Activated CD4-positive, CD25-positive, alpha-beta regulatory T cell treated with anti-CD3 and anti-CD28 coated beads, Interleukin-2, amount 50 U/mL, for 16 hours (primary cell): ENCODE measurements at regions not wholly inside any gene's neighbourhood (a gene's known extent, or its start where the extent isn't known, plus 50 kb on each side); places are given as distances from the start of the nearest gene placed in this dataset.

Experiments
- DNase-seq: peaks from one replicate; pipeline ENCODE4 v3.0.0-alpha.2; 2020; ENCODE audit warnings: low read depth, low spot score

- DNase-seq: no peak
These were observed 252.4 kb upstream of the SLIT2 start for GRCh38 chr4:19999276-19999675.

- no peak for DNase-seq
These were observed 258.5 kb upstream of the SLIT2 start for GRCh38 chr4:19993242-19993641.

DNA sequence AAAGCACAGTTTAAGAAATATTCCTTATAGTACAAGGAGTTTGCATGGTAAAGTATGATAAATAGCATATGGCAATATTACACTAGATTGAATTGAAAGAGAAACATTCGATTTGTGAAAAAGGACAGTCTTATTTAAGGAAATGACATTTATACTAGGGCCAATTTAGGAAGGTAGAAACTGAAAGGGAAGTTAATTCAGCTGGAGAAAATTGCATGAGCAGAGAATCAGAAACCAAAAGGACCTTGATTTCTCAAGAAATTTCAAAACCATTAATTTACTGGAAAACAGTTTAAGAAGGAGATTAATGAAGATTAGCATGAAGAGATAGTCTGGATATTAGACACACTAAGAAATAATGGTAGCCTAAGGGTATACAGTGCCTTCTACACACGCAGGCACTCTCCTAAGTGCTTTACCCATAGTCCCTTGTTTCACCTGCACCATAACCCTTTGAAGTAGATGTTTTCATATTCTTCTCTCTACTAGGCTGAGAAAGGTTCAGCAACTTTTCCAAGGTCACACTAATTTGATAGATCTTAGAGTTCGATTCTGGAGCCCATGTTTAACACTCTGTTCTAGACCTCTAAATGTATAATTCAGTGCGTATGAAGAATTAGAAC lies 259.1 kb upstream of the SLIT2 start:
- no peak for DNase-seq

- no peak for DNase-seq
These were observed 264.0 kb upstream of the SLIT2 start for GRCh38 chr4:19987746-19988145.

DNA sequence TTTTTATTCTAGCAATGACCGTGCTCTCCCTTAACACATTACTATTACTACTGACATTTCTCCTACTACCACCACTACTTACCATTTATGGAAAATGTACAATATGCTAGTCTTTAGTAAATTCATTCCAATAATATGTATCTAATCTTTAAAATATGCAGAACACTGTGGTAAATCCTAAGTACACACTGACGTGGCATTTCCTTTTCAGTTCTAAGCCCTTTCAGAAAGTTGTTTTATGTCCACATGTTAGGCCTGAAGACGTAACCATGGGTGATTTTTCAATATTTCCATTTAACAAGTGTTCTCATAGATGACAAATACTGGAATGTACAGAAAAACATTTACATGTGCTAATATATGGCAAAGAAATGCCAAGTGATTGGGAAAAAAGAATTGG lies 268.6 kb upstream of the SLIT2 start:
- no peak for DNase-seq

DNA sequence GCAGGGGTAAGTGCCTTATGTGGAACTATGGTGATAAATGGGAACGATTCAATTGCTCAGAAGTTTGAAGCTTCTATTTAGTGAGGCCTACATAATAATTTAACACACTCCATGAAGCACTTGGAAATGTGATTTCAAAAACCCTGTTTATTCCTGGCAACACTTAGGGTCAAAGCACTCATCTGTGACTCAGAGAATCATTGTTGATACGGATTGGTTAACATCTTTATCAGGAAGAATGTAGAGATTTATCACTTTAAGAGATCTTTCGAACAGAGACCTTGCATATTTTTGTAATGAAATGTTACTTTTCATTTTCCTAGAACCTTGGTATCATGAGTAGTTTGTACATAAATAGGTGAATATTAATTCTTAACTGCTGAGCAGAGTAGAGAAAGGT lies 269.1 kb upstream of the SLIT2 start:
- no peak for DNase-seq

GRCh38 chr4:19971829-19972228 lies 279.9 kb upstream of the SLIT2 start:
- no peak for DNase-seq

DNA sequence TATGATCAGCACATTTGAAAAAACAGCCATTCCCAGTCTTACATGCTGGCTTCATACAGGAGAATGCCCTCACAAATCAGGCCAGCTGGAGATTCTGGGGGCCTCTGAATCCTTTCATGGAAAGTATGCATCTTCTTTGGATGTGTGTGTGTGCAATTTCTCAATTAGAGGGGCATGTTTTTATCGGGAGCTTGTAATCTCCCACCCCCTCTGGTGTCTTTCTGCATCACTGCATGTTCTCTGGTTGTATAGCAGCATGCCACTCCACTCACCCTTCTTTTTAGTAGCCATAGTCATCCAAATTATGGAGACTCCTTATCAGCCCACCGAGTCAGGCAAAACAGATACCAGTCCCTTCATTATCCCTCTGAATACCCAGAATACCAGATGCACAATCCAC lies 282.2 kb upstream of the SLIT2 start:
- no peak for DNase-seq

DNA sequence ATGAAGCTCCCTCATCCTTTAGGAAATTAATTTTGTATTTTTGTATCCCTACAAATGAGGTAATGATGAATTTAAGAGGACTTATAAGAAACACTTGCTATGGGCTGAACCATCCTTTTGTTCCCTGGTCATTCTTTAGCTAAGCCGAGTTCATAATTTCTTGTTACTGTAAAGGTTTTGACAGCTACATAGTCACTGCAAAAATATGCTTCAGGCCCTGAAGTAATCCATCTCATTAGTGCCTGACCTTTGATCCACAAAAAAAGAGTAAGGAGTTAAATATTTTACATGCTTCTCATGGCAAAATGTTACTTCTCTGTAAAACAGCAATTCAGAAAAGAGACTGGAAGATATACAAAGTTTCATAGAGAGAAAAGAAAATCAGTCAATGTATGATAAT lies 290.6 kb upstream of the SLIT2 start:
- no peak for DNase-seq

GRCh38 chr4:19958848-19959247 lies 292.9 kb upstream of the SLIT2 start:
- DNase-seq: no peak

- no peak for DNase-seq
These were observed 304.4 kb upstream of the SLIT2 start for GRCh38 chr4:19947349-19947748.

DNA sequence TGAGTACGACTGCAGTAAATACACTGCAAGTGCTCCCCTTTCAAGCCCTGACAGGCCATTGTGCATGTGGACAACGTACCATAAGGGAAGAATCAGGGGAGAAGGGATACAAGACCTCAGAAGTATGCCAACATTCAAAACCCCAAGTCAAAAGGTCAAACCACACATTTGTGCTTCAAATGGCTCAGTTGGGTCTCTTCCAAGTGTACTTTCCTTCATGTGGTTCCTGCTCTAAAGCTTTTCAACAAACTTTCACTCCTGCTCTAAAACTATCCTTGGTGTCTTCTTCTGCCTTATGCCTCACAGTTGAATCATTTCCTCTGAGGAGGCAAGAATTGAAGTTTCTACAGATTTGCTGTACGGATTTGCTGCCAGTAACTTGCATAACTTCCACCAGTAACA lies 305.7 kb upstream of the SLIT2 start:
- DNase-seq: no peak

DNA sequence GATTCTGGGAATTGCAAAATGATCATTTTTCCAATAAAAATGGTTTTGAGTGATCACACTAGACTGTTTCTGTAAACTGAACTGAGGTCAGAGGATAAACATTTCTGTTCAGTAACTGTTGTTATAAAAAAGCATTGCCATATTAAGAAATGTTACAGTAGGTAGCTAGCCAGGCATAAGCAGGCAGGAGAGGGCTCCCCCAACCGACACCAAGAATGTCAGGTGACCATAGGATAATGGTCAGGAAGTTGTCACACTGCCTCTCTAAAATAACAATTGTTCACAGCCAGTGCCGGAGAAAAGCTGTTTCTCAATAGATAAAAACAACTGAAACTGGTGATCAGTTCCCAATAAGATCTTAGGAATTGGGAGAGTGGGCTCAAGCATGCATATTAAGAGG lies 306.2 kb upstream of the SLIT2 start:
- DNase-seq: no peak

DNA sequence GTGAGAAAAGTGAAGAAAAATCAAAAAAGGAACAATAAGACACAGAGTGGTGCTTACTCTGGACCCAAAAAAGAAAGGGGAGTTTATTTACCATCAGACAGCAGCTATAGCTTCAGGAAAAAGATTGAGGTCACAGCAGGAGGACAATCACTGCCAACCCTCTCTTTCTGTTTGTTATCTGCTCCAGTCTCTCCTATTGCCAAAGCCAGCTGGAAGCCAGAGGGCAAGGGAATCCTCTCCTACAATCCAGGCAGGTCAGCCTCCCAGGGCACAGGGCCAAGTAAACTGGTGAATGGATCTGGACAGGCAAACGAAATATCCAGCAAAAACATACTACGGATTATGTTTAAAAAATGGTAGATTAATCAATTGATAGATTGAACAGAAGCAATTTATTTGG lies 306.9 kb upstream of the SLIT2 start:
- DNase-seq: no peak

DNA sequence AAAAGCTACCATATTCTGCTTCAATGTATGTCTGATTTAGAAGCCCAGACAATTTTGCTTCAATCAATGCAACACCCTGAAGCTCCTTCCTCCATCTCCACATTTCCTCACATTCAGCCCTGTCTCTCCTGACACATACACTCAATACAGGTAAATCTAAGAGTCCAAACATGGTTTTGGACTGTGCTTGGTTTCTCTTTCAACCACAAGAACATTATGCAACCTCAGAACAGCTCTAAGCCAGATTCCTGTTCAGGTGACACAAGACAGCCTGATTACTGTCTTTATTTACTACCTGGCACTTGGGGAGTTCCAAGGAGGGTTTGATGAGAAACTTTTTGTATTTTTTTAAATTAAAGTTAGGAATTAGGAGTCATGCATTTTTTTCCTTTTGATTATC lies 307.5 kb upstream of the SLIT2 start:
- DNase-seq: no peak

DNA sequence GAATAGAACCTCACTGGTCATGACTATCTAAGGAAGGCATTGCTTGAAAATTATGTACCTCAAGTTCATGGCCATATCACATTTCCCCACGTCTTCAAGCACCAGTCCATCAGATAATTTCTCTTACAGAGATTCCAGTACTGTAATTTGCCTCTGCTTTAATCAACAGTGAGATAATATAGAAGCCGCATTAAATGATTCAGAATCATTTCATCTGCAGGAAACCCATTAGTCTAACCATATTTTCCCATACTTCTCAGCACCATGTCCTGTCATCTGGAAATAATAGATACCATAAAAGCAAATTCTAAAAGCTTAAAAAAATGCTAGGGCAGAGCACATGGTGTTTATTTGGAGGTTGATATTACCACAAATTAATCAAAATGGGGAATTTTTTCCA lies 310.3 kb upstream of the SLIT2 start:
- no peak for DNase-seq

GRCh38 chr4:19940861-19941260 lies 310.8 kb upstream of the SLIT2 start:
- no peak for DNase-seq

DNA sequence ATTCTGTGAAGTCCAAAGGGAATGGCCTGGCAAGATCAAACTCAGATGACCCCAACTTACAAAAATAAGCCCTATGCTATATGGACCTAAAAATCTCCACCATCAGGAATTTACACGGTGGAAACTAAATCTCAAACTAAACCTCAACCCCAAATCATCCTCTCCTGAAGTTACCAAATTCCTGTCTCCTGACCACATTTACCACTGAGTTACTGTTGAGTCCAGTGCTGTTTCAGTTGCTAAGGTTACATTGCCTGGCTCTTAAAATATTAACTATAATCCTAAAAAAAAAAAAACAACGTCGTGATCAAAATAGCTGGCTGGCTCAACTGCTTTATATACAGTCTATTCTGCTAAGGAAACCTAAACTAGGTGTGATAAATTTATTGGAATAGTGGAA lies 315.2 kb upstream of the SLIT2 start:
- no peak for DNase-seq

GRCh38 chr4:19930742-19931141 lies 321.0 kb upstream of the SLIT2 start:
- no peak for DNase-seq

- DNase-seq: no peak
These were observed 324.3 kb upstream of the SLIT2 start for GRCh38 chr4:19927381-19927780.

GRCh38 chr4:19925516-19925915 lies 326.2 kb upstream of the SLIT2 start:
- no peak for DNase-seq

DNA sequence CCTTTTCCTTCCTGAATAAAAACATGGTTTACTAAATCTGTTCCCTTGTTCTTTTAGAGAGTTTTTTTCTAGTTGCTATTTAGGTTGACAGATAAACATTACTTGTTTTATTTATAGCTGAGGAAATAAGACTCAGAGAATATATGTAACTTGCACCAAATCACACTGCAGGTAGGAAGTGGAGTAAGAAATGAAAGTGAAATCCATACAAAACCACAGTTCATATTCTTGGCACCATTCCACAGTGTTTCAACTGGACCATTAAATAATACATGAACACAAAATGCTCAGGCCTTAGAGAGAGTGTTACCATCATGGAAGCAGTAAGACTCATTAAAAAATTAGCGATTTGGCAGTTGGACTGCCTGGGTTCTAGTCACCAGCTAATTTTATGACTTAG lies 326.9 kb upstream of the SLIT2 start:
- DNase-seq: no peak

- DNase-seq: no peak
These were observed 336.4 kb upstream of the SLIT2 start for GRCh38 chr4:19915276-19915675.

DNA sequence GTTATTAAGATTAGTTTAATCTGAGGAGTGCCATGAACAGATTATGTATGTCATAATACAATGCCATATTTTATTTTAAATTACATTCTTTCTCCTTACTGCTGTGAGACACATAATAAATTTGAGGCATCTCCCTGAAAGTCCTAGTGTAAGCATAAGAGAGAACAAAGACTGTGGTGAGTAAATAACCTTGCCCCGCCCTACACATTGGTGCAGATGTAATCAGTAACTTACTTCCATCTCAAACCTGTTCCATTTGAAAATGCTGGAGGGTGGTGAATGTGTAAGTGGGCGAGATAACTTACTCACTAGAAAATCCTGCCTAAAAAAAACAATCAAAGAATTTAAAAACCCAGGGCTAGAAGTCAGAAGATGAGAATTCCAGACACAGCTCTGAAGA lies 338.1 kb upstream of the SLIT2 start:
- DNase-seq: no peak
